ENCODE measurements at regions not wholly inside any gene's neighbourhood (a gene's known extent, or its start where the extent isn't known, plus 50 kb on each side); places are given as distances from the start of the nearest gene placed in this dataset.

DNA sequence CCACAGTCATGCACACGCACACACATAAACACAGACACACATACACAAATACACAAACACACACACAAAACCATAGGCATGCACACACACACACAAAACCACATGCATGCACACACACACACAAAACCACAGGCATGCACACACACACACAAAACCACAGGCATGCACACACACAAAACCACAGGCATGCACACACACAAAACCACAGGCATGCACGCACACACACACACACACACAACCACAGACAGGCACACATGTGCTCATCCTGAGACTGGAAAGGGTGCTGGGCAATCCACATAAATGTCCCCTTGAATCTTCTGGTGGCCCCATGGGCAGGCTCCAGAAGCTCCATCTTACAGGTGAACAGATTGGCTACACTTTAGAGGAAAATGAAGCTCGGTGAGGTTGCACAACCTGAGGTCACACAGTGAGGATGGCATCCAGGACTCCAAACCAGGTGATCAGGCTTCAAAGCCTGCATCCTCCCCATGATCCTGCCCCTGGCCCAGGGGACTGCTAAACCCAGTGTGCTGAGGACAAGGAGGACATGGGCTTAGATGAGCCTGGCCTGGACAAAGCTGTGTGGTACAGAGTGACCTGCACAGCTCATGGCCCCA lies 144.8 kb downstream of the GADD45G start:
- Mint-ChIP-seq H3K4me1 (peaks cover 5% of the 10 kb centered on the region), H3K27me3 (ENCODE audit: insufficient read depth) (no peaks in the 10 kb centered on the region), H3K27ac (no peak overlapping the region), H3K36me3 (ENCODE audit: low read depth) (no peaks in the 10 kb centered on the region), H3K9me3 (no peaks in the 10 kb centered on the region), H3K4me3 (no peak overlapping the region)
- H3K9me3 ChIP-seq (ENCODE audit: control insufficient read depth, low read length): no peaks in the 10 kb centered on the region
- peak overlapping the region; percentile 47 for H3K27ac ChIP-seq (ENCODE audit: low read depth, low read length)
- no peak overlapping the region for H3K9ac ChIP-seq (ENCODE audit: extremely low read depth, low read length, poor library complexity, severe bottlenecking)
- TF ChIP-seq CTCF (conservative IDR thresholded peaks at IDR 0.05): no peak
- H3K36me3 ChIP-seq (ENCODE audit: control insufficient read depth, insufficient read depth, low read length): no peaks in the 10 kb centered on the region
- no peaks in the 10 kb centered on the region for H3K4me1 ChIP-seq (ENCODE audit: control insufficient read depth, insufficient read depth, low read length)
- no peaks in the 10 kb centered on the region for H3K27me3 ChIP-seq (ENCODE audit: control insufficient read depth, insufficient read depth, low read length, poor library complexity, severe bottlenecking)
- no peak overlapping the region for H3K4me3 ChIP-seq (ENCODE audit: low read length)
- 91% methylated on average over 3 of the region's 3 CpGs; no CpG with 5 or more reads in 1 of the 2 experiments for WGBS, 2 experiments (ENCODE audit: insufficient coverage in 1 of 2, insufficient read length in 1 of 2)
- DNase-seq: no peak

DNA sequence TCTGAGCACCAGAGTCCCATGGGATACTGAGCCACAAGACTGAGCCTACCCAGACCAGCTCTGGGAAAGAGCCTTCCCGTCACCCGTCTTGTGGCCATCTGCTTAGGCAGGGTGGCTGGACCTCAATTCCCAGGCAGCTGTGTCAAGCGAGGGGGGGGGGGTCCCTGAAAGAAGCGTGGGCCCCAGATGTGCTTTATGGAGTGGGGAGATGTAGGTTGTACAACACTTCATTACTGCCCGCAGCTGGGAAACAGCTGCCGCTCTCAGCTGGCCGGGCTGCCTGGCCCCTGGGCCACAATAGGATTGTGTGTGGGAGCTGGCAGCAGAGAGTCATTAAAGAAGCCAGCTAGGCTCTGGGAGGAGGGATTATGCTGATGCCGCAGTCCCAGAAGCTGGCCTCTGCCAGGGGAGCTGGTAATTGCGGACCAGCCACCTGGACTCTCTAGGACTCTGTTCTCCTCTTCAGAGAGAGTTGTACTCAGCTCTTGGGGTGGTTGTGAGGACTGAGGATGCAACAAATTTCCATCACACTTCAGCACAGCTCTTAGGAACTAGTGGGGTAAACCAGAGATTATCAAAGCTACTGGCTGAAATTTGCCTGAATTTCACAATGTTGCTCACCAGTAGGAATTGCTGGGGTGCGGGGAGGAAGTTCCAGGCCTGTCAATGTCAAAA lies 145.4 kb downstream of the GADD45G start:
- no peak for TF ChIP-seq CTCF (conservative IDR thresholded peaks at IDR 0.05)
- Mint-ChIP-seq H3K9me3 (no peaks in the 10 kb centered on the region), H3K27ac (no peak overlapping the region), H3K4me3 (no peak overlapping the region), H3K36me3 (ENCODE audit: low read depth) (no peaks in the 10 kb centered on the region), H3K4me1 (peaks cover 4% of the 10 kb centered on the region), H3K27me3 (ENCODE audit: insufficient read depth) (no peaks in the 10 kb centered on the region)
- no peaks in the 10 kb centered on the region for H3K36me3 ChIP-seq (ENCODE audit: control insufficient read depth, insufficient read depth, low read length)
- H3K9me3 ChIP-seq (ENCODE audit: control insufficient read depth, low read length): no peaks in the 10 kb centered on the region
- 90 to 94% methylated on average over 3 to 10 of the region's 10 CpGs for WGBS, 2 experiments (ENCODE audit: insufficient coverage in 1 of 2, insufficient read length in 1 of 2)
- H3K9ac ChIP-seq (ENCODE audit: extremely low read depth, low read length, poor library complexity, severe bottlenecking): no peak overlapping the region
- peak overlapping the region; percentile 47 for H3K27ac ChIP-seq (ENCODE audit: low read depth, low read length)
- H3K27me3 ChIP-seq (ENCODE audit: control insufficient read depth, insufficient read depth, low read length, poor library complexity, severe bottlenecking): no peaks in the 10 kb centered on the region
- no peaks in the 10 kb centered on the region for H3K4me1 ChIP-seq (ENCODE audit: control insufficient read depth, insufficient read depth, low read length)
- DNase-seq: peak; percentile 61
- H3K4me3 ChIP-seq (ENCODE audit: low read length): no peak overlapping the region

- peaks cover 4% of the 10 kb centered on the region for H3K27me3 Mint-ChIP-seq (ENCODE audit: insufficient read depth)
- WGBS, 2 experiments (ENCODE audit: insufficient coverage in 1 of 2, insufficient read length in 1 of 2): 80 to 93% methylated on average over 1 to 4 of the region's 6 CpGs
- no peak for DNase-seq
Observed at GRCh38 chr9:89751079-89751825, 146.4 kb downstream of the GADD45G start.

More at GRCh38 chr9:89751079-89751825, 146.4 kb downstream of the GADD45G start:
- Histone ChIP-seq H3K4me1 (ENCODE audit: control insufficient read depth, insufficient read depth, low read length) (no peaks in the 10 kb centered on the region), H3K9me3 (ENCODE audit: control insufficient read depth, low read length) (no peaks in the 10 kb centered on the region), H3K36me3 (ENCODE audit: control insufficient read depth, insufficient read depth, low read length) (no peaks in the 10 kb centered on the region), H3K9ac (ENCODE audit: extremely low read depth, low read length, poor library complexity, severe bottlenecking) (no peak overlapping the region), H3K4me3 (ENCODE audit: low read length) (no peak overlapping the region), H3K27me3 (ENCODE audit: control insufficient read depth, insufficient read depth, low read length, poor library complexity, severe bottlenecking) (no peaks in the 10 kb centered on the region), H3K27ac (ENCODE audit: low read depth, low read length) (no peak overlapping the region)
- Mint-ChIP-seq H3K4me1 (peaks cover 4% of the 10 kb centered on the region), H3K9me3 (no peaks in the 10 kb centered on the region), H3K27ac (no peak overlapping the region), H3K4me3 (no peak overlapping the region), H3K36me3 (ENCODE audit: low read depth) (no peaks in the 10 kb centered on the region)
- TF ChIP-seq CTCF (conservative IDR thresholded peaks at IDR 0.05): no peak

All from endodermal cell (in vitro differentiated cells).